ENCODE measurements at regions not wholly inside any gene's neighbourhood (a gene's known extent, or its start where the extent isn't known, plus 50 kb on each side); places are given as distances from the start of the nearest gene placed in this dataset.
"Not testable (repeated sequence)": the region's sequence is repeated elsewhere in the genome, so short reads cannot be mapped to it uniquely, and the experiment has no call there.

DNA sequence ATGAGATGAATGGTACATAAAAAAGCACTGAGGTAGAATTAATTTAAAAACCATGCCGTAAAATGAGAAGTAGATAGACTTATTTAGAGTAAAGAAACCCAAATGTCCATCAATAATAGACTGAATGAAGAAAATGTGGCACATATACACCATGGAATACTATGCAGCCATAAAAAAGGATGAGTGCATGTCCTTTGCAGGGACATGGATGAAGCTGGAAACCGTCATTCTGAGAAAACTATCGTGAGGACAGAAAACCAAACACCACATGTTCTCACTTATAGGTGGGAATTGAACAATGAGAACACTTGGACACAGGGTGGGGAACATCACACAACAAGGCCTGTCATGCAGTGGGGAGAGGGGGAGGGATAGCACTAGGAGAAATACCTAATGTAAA lies 126.4 kb downstream of the KLRB1 start:
- in situ Hi-C loops (cut with MboI; ENCODE audit: low sequenced_read_pairs); H4K5ac ChIP-seq (ENCODE audit: low read depth, low read length); H2BK20ac ChIP-seq (ENCODE audit: low read depth, low read length); intact Hi-C loops (cut with micrococcal nuclease); H3K56ac ChIP-seq (ENCODE audit: extremely low read depth, insufficient read depth, low read length); H3K36me3 ChIP-seq (ENCODE audit: control insufficient read depth, insufficient read depth, low read length); H3K14ac ChIP-seq (replicated peaks; ENCODE audit: low read depth, low read length); H4K20me1 ChIP-seq (ENCODE audit: insufficient read depth, low read length); H3K9me1 ChIP-seq (ENCODE audit: insufficient read depth, low read length); H3K18ac ChIP-seq (ENCODE audit: low read depth, low read length); H3K4ac ChIP-seq (ENCODE audit: low read depth, low read length); BruUV-seq (replicated peaks); POLR2A ChIA-PET (ENCODE audit: unreplicated experiment); H2BK15ac ChIP-seq (ENCODE audit: low read depth, low read length); H3K4me1 ChIP-seq (ENCODE audit: control insufficient read depth, insufficient read depth, low read length); CTCF ChIA-PET; H3K23ac ChIP-seq (ENCODE audit: low read depth, low read length); H3K27ac ChIP-seq (ENCODE audit: insufficient read depth, low read length); H2BK120ac ChIP-seq (ENCODE audit: low read depth, low read length); DNase-seq; H2AFZ ChIP-seq (replicated peaks; ENCODE audit: low read length, poor library complexity); H3K9me3 ChIP-seq (ENCODE audit: control insufficient read depth, insufficient read depth, low read length); H2AK5ac ChIP-seq (ENCODE audit: low read depth, low read length); dilution Hi-C loops (cut with HindIII; ENCODE audit: low sequenced_read_pairs, unreplicated experiment); H4K91ac ChIP-seq (ENCODE audit: insufficient read depth, low read depth, low read length); H2BK5ac ChIP-seq (ENCODE audit: low read depth, low read length, poor library complexity, severe bottlenecking); H2AK9ac ChIP-seq (replicated peaks; ENCODE audit: low read depth, low read length, poor library complexity); H3K79me1 ChIP-seq (ENCODE audit: low read depth in 1 of 2, low read length in 2 of 2); H3K4me2 ChIP-seq (ENCODE audit: low read depth, low read length); H3K27me3 ChIP-seq (ENCODE audit: control insufficient read depth, insufficient read depth, low read length); H3K9ac ChIP-seq (ENCODE audit: low read depth, low read length); ATAC-seq (ENCODE audit: low read depth); H4K8ac ChIP-seq (ENCODE audit: low read depth in 2 of 2, low read length in 2 of 2); H3K4me3 ChIP-seq (ENCODE audit: insufficient read depth, low read depth, low read length): not testable (repeated sequence)
- no CpG with 5 or more reads among the region's 3 CpGs for WGBS, 2 experiments (ENCODE audit: extremely low coverage in 2 of 2, insufficient read length in 1 of 2)

DNA sequence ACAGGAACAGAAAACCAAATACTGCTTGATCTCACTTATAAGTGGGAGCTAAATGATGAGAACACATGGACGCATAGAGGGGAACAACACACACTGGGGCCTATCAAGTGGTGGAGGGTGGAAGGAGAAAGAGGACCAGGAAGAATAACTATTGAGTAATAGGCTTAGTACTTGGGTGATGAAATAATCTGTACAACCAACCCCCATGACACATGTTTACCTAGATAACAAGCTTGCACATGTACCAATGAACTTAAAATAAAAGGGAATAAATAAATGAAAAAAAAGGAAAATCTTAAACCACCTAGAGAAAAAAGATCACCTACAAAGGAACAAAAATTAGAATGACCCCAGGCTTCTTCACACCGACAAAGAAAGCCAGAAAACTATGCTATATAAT lies 133.5 kb downstream of the KLRB1 start:
- H3K79me1 ChIP-seq (ENCODE audit: low read depth in 1 of 2, low read length in 2 of 2); H3K9me1 ChIP-seq (ENCODE audit: insufficient read depth, low read length); H2BK5ac ChIP-seq (ENCODE audit: low read depth, low read length, poor library complexity, severe bottlenecking); H3K4me2 ChIP-seq (ENCODE audit: low read depth, low read length); H3K23ac ChIP-seq (ENCODE audit: low read depth, low read length); H3K36me3 ChIP-seq (ENCODE audit: control insufficient read depth, insufficient read depth, low read length); H2AFZ ChIP-seq (replicated peaks; ENCODE audit: low read length, poor library complexity); H3K4me3 ChIP-seq (ENCODE audit: insufficient read depth, low read depth, low read length); H3K9ac ChIP-seq (ENCODE audit: low read depth, low read length); dilution Hi-C loops (cut with HindIII; ENCODE audit: low sequenced_read_pairs, unreplicated experiment); H3K9me3 ChIP-seq (ENCODE audit: control insufficient read depth, insufficient read depth, low read length); ATAC-seq (ENCODE audit: low read depth); H2AK9ac ChIP-seq (replicated peaks; ENCODE audit: low read depth, low read length, poor library complexity); H3K4me1 ChIP-seq (ENCODE audit: control insufficient read depth, insufficient read depth, low read length); H3K18ac ChIP-seq (ENCODE audit: low read depth, low read length); DNase-seq; H3K27ac ChIP-seq (ENCODE audit: insufficient read depth, low read length); H2BK20ac ChIP-seq (ENCODE audit: low read depth, low read length); POLR2A ChIA-PET (ENCODE audit: unreplicated experiment); H3K4ac ChIP-seq (ENCODE audit: low read depth, low read length); H4K91ac ChIP-seq (ENCODE audit: insufficient read depth, low read depth, low read length); H4K20me1 ChIP-seq (ENCODE audit: insufficient read depth, low read length); H3K27me3 ChIP-seq (ENCODE audit: control insufficient read depth, insufficient read depth, low read length); intact Hi-C loops (cut with micrococcal nuclease); H4K8ac ChIP-seq (ENCODE audit: low read depth in 2 of 2, low read length in 2 of 2); H2BK15ac ChIP-seq (ENCODE audit: low read depth, low read length); BruUV-seq (replicated peaks); H4K5ac ChIP-seq (ENCODE audit: low read depth, low read length); H3K14ac ChIP-seq (replicated peaks; ENCODE audit: low read depth, low read length); H2AK5ac ChIP-seq (ENCODE audit: low read depth, low read length); H2BK120ac ChIP-seq (ENCODE audit: low read depth, low read length); H3K56ac ChIP-seq (ENCODE audit: extremely low read depth, insufficient read depth, low read length): not testable (repeated sequence)
- WGBS, 2 experiments (ENCODE audit: extremely low coverage in 2 of 2, insufficient read length in 1 of 2) = no CpG with 5 or more reads among the region's 2 CpGs
- CTCF ChIA-PET = interaction anchor here (0.6 kb wide), 1 partner anchor 238 kb away, joined by 3 read pairs; no protein-coding TSS in a partner anchor
- in situ Hi-C loops (cut with MboI; ENCODE audit: low sequenced_read_pairs) = loop anchor here (25.0 kb wide), 1 partner anchor 137 kb away; no protein-coding TSS in a partner anchor
